ENCODE measurements at regions not wholly inside any gene's neighbourhood (a gene's known extent, or its start where the extent isn't known, plus 50 kb on each side); places are given as distances from the start of the nearest gene placed in this dataset.
"Not testable (repeated sequence)": the region's sequence is repeated elsewhere in the genome, so short reads cannot be mapped to it uniquely, and the experiment has no call there.

DNA sequence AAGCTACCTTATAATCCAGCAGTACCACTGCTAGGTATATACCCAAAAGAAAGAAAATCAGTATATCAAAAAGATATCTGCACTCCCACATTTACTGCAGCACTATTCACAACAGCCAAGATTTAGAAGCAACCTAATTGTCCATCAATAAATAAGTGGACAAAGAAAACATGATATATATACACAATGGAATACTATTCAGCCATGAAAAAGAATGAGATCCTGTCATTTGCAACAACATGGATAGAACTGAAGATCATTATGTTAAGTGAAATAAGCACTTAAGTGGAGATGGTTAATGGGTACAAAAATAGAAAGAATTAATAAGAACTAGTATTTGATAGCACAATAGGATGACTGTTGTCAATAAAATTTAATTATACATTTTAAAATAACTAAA is 90.7 kb upstream of the PKN2 start:
- Histone ChIP-seq H3K4me1 (no peaks in the 10 kb centered on the region), H3K4me3 (no peak overlapping the region)
- DNase-seq = no peak

GRCh38 chr1:88595355-88596002 is 88.6 kb upstream of the PKN2 start:
- Histone ChIP-seq H3K36me3 (no peaks in the 10 kb centered on the region), H3K27ac (no peak overlapping the region), H3K4me1 (no peaks in the 10 kb centered on the region), H3K27me3 (no peaks in the 10 kb centered on the region), H3K9me3 (replicated peaks) (no peaks in the 10 kb centered on the region), H3K4me3 (no peak overlapping the region)
- DNase-seq = peak in 1 of 2 experiments; percentile 77

More for the DNA sequence above, 90.7 kb upstream of the PKN2 start:
- Histone ChIP-seq H3K9me3 (replicated peaks) (no peaks in the 10 kb centered on the region), H3K36me3 (no peaks in the 10 kb centered on the region), H3K27ac (no peak overlapping the region), H3K27me3 (no peaks in the 10 kb centered on the region)

- H3K27ac ChIP-seq; DNase-seq; H3K27me3 ChIP-seq; H3K4me3 ChIP-seq; H3K4me1 ChIP-seq; H3K36me3 ChIP-seq; H3K9me3 ChIP-seq (replicated peaks): not testable (repeated sequence)
Measured at GRCh38 chr1:88597973-88598372, 86.1 kb upstream of the PKN2 start.

DNA sequence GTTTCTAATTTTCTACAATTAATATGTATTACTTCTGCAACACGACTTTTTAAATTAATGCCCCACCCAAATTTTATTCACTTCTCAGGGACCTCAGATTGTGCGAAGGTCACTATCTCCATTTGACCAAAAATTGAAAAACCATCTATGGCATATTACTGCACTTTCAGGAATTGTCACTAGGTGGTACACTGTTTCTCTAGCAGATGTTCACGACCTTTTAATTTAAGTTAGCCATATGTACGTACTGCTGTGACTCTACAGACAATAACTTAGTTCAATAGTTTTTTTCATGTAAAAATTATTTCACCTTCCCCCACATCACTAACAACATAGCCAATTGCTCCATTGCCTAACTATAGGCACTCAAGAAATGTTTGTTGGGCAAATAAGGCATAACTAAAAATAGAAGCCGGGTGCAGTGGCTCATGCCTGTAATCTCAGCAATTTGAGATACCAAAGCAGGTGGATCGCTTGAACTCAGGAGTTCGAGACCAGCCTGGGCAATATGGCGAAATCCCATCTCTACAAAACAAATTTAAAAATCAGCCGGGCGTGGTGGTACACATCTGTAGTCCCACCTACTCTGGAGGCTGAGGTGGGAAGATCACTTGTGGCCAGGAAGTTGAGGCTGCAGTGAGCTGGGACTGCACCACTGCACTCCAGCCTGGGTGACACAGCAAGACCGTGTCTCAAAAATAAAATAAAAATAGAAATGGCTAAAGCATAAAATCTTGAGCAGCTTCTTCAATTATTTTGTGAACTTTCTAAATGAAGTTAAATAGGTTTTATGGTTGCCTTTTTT is 75.7 kb upstream of the PKN2 start:
- Histone ChIP-seq H3K27me3 (no peaks in the 10 kb centered on the region), H3K36me3 (no peaks in the 10 kb centered on the region), H3K27ac (no peak overlapping the region), H3K4me1 (peaks cover 10% of the 10 kb centered on the region), H3K9me3 (replicated peaks) (no peaks in the 10 kb centered on the region), H3K4me3 (no peak overlapping the region)
- DNase-seq = peak in 1 of 2 experiments; percentile 67

- Histone ChIP-seq H3K36me3 (no peaks in the 10 kb centered on the region), H3K4me1 (peaks cover 10% of the 10 kb centered on the region), H3K27ac (no peak overlapping the region), H3K9me3 (replicated peaks) (no peaks in the 10 kb centered on the region), H3K4me3 (no peak overlapping the region), H3K27me3 (no peaks in the 10 kb centered on the region)
- peak in 1 of 2 experiments; percentile 32 for DNase-seq
Measured at GRCh38 chr1:88609051-88609450, 75.0 kb upstream of the PKN2 start.

- H3K9me3 ChIP-seq (replicated peaks) = no peaks in the 10 kb centered on the region
- no peak for DNase-seq
- peaks cover 10% of the 10 kb centered on the region for H3K4me1 ChIP-seq
- H3K36me3 ChIP-seq = no peaks in the 10 kb centered on the region
- no peaks in the 10 kb centered on the region for H3K27me3 ChIP-seq
- H3K27ac ChIP-seq = no peak overlapping the region
- H3K4me3 ChIP-seq = no peak overlapping the region
Measured at GRCh38 chr1:88610687-88611086, 73.4 kb upstream of the PKN2 start.

DNA sequence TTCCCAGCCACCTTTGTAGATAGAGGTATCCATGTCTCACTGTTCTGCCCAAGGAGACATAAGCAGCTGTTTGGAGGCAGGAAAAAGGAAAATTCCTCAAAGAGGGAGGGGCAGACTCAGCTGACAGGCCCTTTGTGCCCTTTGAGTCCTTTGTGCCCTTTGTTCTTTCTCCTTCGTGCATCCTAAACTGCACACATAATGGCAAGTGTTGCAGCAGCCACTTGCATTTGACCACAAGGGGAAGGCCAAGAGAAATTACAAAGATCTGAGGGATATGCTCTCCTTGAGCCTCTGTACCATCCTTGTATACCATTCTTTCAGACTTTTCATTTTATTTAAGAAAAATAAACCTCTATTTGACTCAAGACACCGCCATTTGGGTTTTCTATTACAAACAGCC is 71.8 kb upstream of the PKN2 start:
- no peaks in the 10 kb centered on the region for H3K27me3 ChIP-seq
- H3K36me3 ChIP-seq = no peaks in the 10 kb centered on the region
- H3K4me3 ChIP-seq = no peak overlapping the region

DNA sequence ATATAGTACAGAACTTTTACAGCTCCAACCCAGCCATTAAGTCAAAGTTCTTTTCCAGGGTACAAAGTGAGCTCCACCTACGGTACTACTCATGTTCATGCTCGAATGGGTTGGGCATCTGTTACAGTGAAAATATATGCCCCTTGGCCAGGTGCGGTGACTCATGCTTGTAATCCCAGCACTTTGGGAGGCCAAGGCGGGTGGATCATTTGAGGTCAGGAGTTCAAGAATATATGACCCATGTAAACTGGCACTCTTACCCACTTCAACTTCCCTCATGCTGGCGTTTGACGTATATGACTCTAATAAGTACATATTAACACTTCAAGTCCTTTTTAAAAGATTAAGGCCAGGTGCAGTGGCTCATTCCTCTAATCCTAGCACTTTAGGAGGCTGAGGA is 71.3 kb upstream of the PKN2 start:
- peak; percentile 17 to 35 for DNase-seq
- Histone ChIP-seq H3K36me3 (no peaks in the 10 kb centered on the region), H3K27me3 (no peaks in the 10 kb centered on the region), H3K4me1 (peaks cover 10% of the 10 kb centered on the region), H3K4me3 (no peak overlapping the region), H3K27ac (no peak overlapping the region), H3K9me3 (replicated peaks) (no peaks in the 10 kb centered on the region; the same call in 1 of the 2 replicates)

More for the DNA sequence above, 71.8 kb upstream of the PKN2 start:
- Histone ChIP-seq H3K4me1 (peaks cover 10% of the 10 kb centered on the region), H3K9me3 (replicated peaks) (no peaks in the 10 kb centered on the region; the same call in 1 of the 2 replicates), H3K27ac (no peak overlapping the region)
- peak in 1 of 2 experiments; percentile 22 for DNase-seq

- no peaks in the 10 kb centered on the region for H3K27me3 ChIP-seq
- no peaks in the 10 kb centered on the region for H3K4me1 ChIP-seq
- no peaks in the 10 kb centered on the region; the same call in 1 of the 2 replicates for H3K9me3 ChIP-seq (replicated peaks)
- no peak overlapping the region for H3K4me3 ChIP-seq
- no peak for DNase-seq
- no peak overlapping the region for H3K27ac ChIP-seq
- no peaks in the 10 kb centered on the region for H3K36me3 ChIP-seq
Measured at GRCh38 chr1:88618331-88618730, 65.7 kb upstream of the PKN2 start.

- not testable (repeated sequence) for DNase-seq; H3K27ac ChIP-seq; H3K4me3 ChIP-seq; H3K27me3 ChIP-seq; H3K36me3 ChIP-seq; H3K4me1 ChIP-seq; H3K9me3 ChIP-seq (replicated peaks)
Measured at GRCh38 chr1:88623101-88623500, 61.0 kb upstream of the PKN2 start.

All from SJCRH30 (cell line).